HG03103 (cell line): ENCODE measurements at regions not wholly inside any gene's neighbourhood (a gene's known extent, or its start where the extent isn't known, plus 50 kb on each side); places are given as distances from the start of the nearest gene placed in this dataset.
"Not testable (repeated sequence)": the region's sequence is repeated elsewhere in the genome, so short reads cannot be mapped to it uniquely, and the experiment has no call there.

Experiments
- ATAC-seq: cut with Tn5 transposase; IDR thresholded peaks from one replicate; pipeline ENCODE4 v1.9.1; 2021; ENCODE audit warnings: low read depth; ENCODE audit not compliant: unreplicated experiment

- no peak for ATAC-seq
Observed at GRCh38 chr5:120910629-120911028, 446.5 kb downstream of the PRR16 start.

- ATAC-seq, result no peak
Observed at GRCh38 chr5:120913396-120913795, 449.3 kb downstream of the PRR16 start.

- no peak for ATAC-seq
Observed at GRCh38 chr5:120917214-120917758, 453.2 kb downstream of the PRR16 start.

GRCh38 chr5:120919017-120919416, 454.9 kb downstream of the PRR16 start:
- ATAC-seq, result no peak

GRCh38 chr5:120923026-120923425, 458.9 kb downstream of the PRR16 start:
- no peak for ATAC-seq

GRCh38 chr5:120926471-120926870, 462.4 kb downstream of the PRR16 start:
- no peak for ATAC-seq

GRCh38 chr5:120927950-120928530, 463.9 kb downstream of the PRR16 start:
- no peak for ATAC-seq

- no peak for ATAC-seq
Observed at GRCh38 chr5:120932480-120932879, 468.4 kb downstream of the PRR16 start.

- ATAC-seq, result no peak
Observed at GRCh38 chr5:120934031-120934430, 469.9 kb downstream of the PRR16 start.

- no peak for ATAC-seq
Observed at GRCh38 chr5:120936652-120937051, 472.6 kb downstream of the PRR16 start.

- ATAC-seq, result no peak
Observed at GRCh38 chr5:120938604-120939003, 474.5 kb downstream of the PRR16 start.

- no peak for ATAC-seq
Observed at GRCh38 chr5:120942596-120943350, 478.7 kb downstream of the PRR16 start.

GRCh38 chr5:120949596-120949995, 485.5 kb downstream of the PRR16 start:
- not testable (repeated sequence) for ATAC-seq

- ATAC-seq, result not testable (repeated sequence)
Observed at GRCh38 chr5:120953445-120953844, 489.3 kb downstream of the PRR16 start.

- no peak for ATAC-seq
Observed at GRCh38 chr5:120954255-120954654, 490.2 kb downstream of the PRR16 start.

GRCh38 chr5:120955795-120956194, 491.7 kb downstream of the PRR16 start:
- ATAC-seq, result no peak

- no peak for ATAC-seq
Observed at GRCh38 chr5:120958877-120959485, 494.9 kb downstream of the PRR16 start.

- no peak for ATAC-seq
Observed at GRCh38 chr5:120960510-120960909, 496.4 kb downstream of the PRR16 start.

GRCh38 chr5:120967366-120967765, 503.3 kb downstream of the PRR16 start:
- no peak for ATAC-seq

GRCh38 chr5:120974690-120975089, 510.6 kb downstream of the PRR16 start:
- no peak for ATAC-seq

- no peak for ATAC-seq
Observed at GRCh38 chr5:120982351-120982750, 518.3 kb downstream of the PRR16 start.

- no peak for ATAC-seq
Observed at GRCh38 chr5:120985526-120985925, 521.4 kb downstream of the PRR16 start.
